ENCODE measurements at regions not wholly inside any gene's neighbourhood (a gene's known extent, or its start where the extent isn't known, plus 50 kb on each side); places are given as distances from the start of the nearest gene placed in this dataset.

GRCh38 chr13:68993154-68993553 is 1114.5 kb upstream of the ATXN8OS start:
- ChIA-PET POLR2A (no interaction called here), CTCF (no interaction called here)
- DNase-seq (ENCODE audit: low read depth, low spot score) (no peak), ATAC-seq (no peak)
- BruUV-seq (replicated peaks): no TSS peak
- Histone ChIP-seq H3K4me3 (ENCODE audit: low read depth in 2 of 2, low read length in 2 of 2) (no peak overlapping the region), H3K4me1 (ENCODE audit: control insufficient read depth, insufficient read depth, low read length) (no peaks in the 10 kb centered on the region), H3K27ac (ENCODE audit: low read length) (no peak overlapping the region), H3K27me3 (ENCODE audit: control insufficient read depth, insufficient read depth, low read length) (no peaks in the 10 kb centered on the region), H3K36me3 (ENCODE audit: control insufficient read depth, insufficient read depth, low read length) (no peaks in the 10 kb centered on the region), H3K9me3 (ENCODE audit: control insufficient read depth, insufficient read depth, low read depth, low read length) (no peaks in the 10 kb centered on the region)
- in situ Hi-C loops (cut with HindIII; ENCODE audit: low pct_unique_long_range_greater_than_20kb, low sequenced_read_pairs): no loop called here
- intact Hi-C loops (cut with micrococcal nuclease; ENCODE audit: unreplicated experiment): no loop called here
- TF ChIP-seq POLR2AphosphoS5 (IDR thresholded peaks at IDR 0.05; ENCODE audit: low read depth, low read length) (no peak), TCF7L2 (IDR thresholded peaks at IDR 0.05; ENCODE audit: low read depth, low read length) (no peak), SIN3A (IDR thresholded peaks at IDR 0.05; ENCODE audit: borderline replicate concordance, insufficient read depth, low read depth, low read length) (no peak), REST (IDR thresholded peaks at IDR 0.05; ENCODE audit: insufficient read depth in 1 of 2, low read depth in 2 of 2, low read length in 1 of 2) (no peak), CTCF (IDR thresholded peaks at IDR 0.05) (no peak)

GRCh38 chr13:68988176-68988575 is 1119.5 kb upstream of the ATXN8OS start:
- CTCF ChIA-PET: no interaction called here
- DNase-seq (ENCODE audit: low read depth, low spot score): no peak
- TF ChIP-seq CTCF (IDR thresholded peaks at IDR 0.05): no peak
- no peak for TF ChIP-seq SIN3A (IDR thresholded peaks at IDR 0.05; ENCODE audit: borderline replicate concordance, insufficient read depth, low read depth, low read length)
- TF ChIP-seq POLR2AphosphoS5 (IDR thresholded peaks at IDR 0.05; ENCODE audit: low read depth, low read length): no peak
- TF ChIP-seq TCF7L2 (IDR thresholded peaks at IDR 0.05; ENCODE audit: low read depth, low read length): no peak
- no peak for TF ChIP-seq REST (IDR thresholded peaks at IDR 0.05; ENCODE audit: insufficient read depth in 1 of 2, low read depth in 2 of 2, low read length in 1 of 2)

More at GRCh38 chr13:68988176-68988575, 1119.5 kb upstream of the ATXN8OS start:
- Histone ChIP-seq H3K4me1 (ENCODE audit: control insufficient read depth, insufficient read depth, low read length) (no peaks in the 10 kb centered on the region), H3K27ac (ENCODE audit: low read length) (no peak overlapping the region), H3K36me3 (ENCODE audit: control insufficient read depth, insufficient read depth, low read length) (no peaks in the 10 kb centered on the region), H3K4me3 (ENCODE audit: low read depth in 2 of 2, low read length in 2 of 2) (no peak overlapping the region), H3K27me3 (ENCODE audit: control insufficient read depth, insufficient read depth, low read length) (no peaks in the 10 kb centered on the region), H3K9me3 (ENCODE audit: control insufficient read depth, insufficient read depth, low read depth, low read length) (no peaks in the 10 kb centered on the region)
- BruUV-seq (replicated peaks): no TSS peak
- ATAC-seq: no peak
- intact Hi-C loops (cut with micrococcal nuclease; ENCODE audit: unreplicated experiment): loop anchor here (10.0 kb wide), 1 partner anchor 1577 kb away; no protein-coding TSS in a partner anchor
- in situ Hi-C loops (cut with HindIII; ENCODE audit: low pct_unique_long_range_greater_than_20kb, low sequenced_read_pairs): no loop called here
- POLR2A ChIA-PET: no interaction called here
